Spinal cord (tissue), 9 donors: ENCODE measurements at regions not wholly inside any gene's neighbourhood (a gene's known extent, or its start where the extent isn't known, plus 50 kb on each side); places are given as distances from the start of the nearest gene placed in this dataset.

Experiments used
- DNase-seq, 6 donors: peaks; one replicate each; pipeline versions ENCODE4 v3.0.0 to v3.0.0-alpha.2; 2013 to 2015; ENCODE audit warnings: low spot score in 6 of 6, low read depth in 4 of 6
- H3K27ac ChIP-seq: one replicate; pipeline ENCODE4 v1.5.1; 2013; ENCODE audit warnings: low read depth, low read length, control low read depth
- H3K27me3 ChIP-seq: one replicate; pipeline ENCODE4 v1.6.1; 2013; ENCODE audit warnings: low read length; ENCODE audit not compliant: control insufficient read depth, insufficient read depth
- H3K36me3 ChIP-seq: one replicate; pipeline ENCODE4 v1.6.1; 2013; ENCODE audit warnings: low read length; ENCODE audit not compliant: control insufficient read depth, insufficient read depth
- H3K4me1 ChIP-seq: one replicate; pipeline ENCODE4 v1.6.1; 2013; ENCODE audit warnings: low read length; ENCODE audit not compliant: control insufficient read depth, insufficient read depth
- H3K4me3 ChIP-seq: one replicate; pipeline ENCODE4 v1.5.1; 2013; ENCODE audit warnings: low read depth, low read length, control low read depth
- H3K9me3 ChIP-seq: one replicate; pipeline ENCODE4 v1.6.1; 2013; ENCODE audit warnings: low read length; ENCODE audit not compliant: control insufficient read depth, insufficient read depth
- WGBS: methylation state at CpG from one replicate; pipeline ENCODE4 v1.1.5; 2013; ENCODE audit warnings: missing lambda C conversion rate; ENCODE audit not compliant: insufficient coverage; 5-methylcytosine and 5-hydroxymethylcytosine counted together
- donor health status: healthy.

GRCh38 chr11:129503646-129504045 lies 128.0 kb downstream of the BARX2 start:
- WGBS: no CpG with 5 or more reads among the region's 2 CpGs
- DNase-seq: no peak
- Histone ChIP-seq H3K27me3 (no peaks in the 10 kb centered on the region), H3K4me1 (no peaks in the 10 kb centered on the region), H3K4me3 (no peak overlapping the region), H3K36me3 (no peaks in the 10 kb centered on the region), H3K9me3 (no peaks in the 10 kb centered on the region), H3K27ac (no peak overlapping the region)

DNA sequence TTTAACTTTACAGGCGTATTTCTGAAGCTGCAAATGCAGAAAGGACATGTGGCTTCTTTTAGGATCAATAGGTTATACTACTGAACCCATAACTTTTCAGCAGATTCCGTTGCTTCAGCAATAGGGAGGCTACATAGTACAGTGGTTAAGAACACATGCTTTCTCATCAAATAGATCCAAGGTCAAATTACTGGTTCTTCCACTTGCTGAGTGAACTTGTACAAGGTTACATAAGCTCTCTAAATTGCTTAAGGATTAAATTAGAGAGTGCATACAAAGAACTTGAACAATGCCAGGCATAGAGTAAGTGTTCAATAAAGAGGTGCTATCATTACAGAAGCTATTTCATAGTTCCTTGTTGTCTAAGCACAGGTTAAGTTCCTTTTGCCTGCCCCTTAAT lies 129.6 kb downstream of the BARX2 start:
- no peaks in the 10 kb centered on the region for H3K4me1 ChIP-seq
- no peak overlapping the region for H3K4me3 ChIP-seq
- H3K27ac ChIP-seq: no peak overlapping the region
- H3K36me3 ChIP-seq: no peaks in the 10 kb centered on the region
- no CpG with 5 or more reads among the region's 2 CpGs for WGBS
- DNase-seq: no peak
- H3K9me3 ChIP-seq: no peaks in the 10 kb centered on the region
- no peaks in the 10 kb centered on the region for H3K27me3 ChIP-seq

DNA sequence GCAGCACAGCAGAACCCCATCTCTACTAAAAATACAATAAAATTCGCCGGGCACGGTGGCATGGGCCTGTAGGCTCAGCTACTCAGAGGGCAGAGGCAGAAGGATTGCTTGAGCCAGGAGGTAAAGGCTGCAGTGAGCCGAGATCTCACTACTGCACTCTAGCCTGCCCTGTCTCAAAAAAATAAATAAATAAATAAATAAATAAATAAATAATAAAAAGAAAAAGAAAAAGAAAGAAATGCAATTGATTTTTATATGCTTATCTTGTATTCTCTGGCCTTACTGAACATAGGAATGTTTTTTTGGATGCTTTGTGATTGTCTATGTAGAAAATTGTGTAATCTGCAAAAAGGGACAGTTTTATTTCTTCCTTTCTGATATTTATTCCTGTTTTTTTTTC lies 132.5 kb downstream of the BARX2 start:
- Histone ChIP-seq H3K27me3 (no peaks in the 10 kb centered on the region), H3K27ac (no peak overlapping the region), H3K36me3 (no peaks in the 10 kb centered on the region), H3K9me3 (no peaks in the 10 kb centered on the region), H3K4me1 (no peaks in the 10 kb centered on the region), H3K4me3 (no peak overlapping the region)
- WGBS: 100% methylated on average over 3 of the region's 4 CpGs
- no peak for DNase-seq

DNA sequence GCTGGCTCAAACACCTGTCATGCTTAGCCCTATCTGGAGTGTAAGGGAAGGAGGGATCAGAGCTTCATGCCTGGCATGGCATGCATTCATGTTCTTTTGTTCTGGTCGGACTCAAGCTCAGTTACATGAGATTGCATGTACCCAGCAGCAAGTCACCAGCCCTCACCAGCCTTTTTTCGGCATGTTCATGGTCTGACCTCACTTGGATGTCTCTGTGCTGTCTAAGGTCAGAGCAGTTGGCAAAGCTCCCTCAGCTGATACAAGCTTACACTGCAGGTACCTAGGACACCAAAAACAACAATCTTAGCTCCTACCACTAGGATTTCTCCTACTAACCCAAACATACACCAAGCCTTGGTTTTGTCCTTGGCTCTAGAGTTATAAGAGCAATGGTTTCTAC lies 152.6 kb downstream of the BARX2 start:
- Histone ChIP-seq H3K27me3 (no peaks in the 10 kb centered on the region), H3K4me1 (peaks cover 4% of the 10 kb centered on the region), H3K27ac (no peak overlapping the region), H3K4me3 (no peak overlapping the region), H3K36me3 (no peaks in the 10 kb centered on the region), H3K9me3 (no peaks in the 10 kb centered on the region)
- 78% methylated on average over 2 of the region's 2 CpGs for WGBS
- no peak for DNase-seq

GRCh38 chr11:129530154-129530895 lies 154.7 kb downstream of the BARX2 start:
- 73% methylated on average over 6 of the region's 7 CpGs for WGBS
- Histone ChIP-seq H3K36me3 (no peaks in the 10 kb centered on the region), H3K27me3 (no peaks in the 10 kb centered on the region), H3K4me1 (peaks cover 4% of the 10 kb centered on the region), H3K4me3 (no peak overlapping the region), H3K9me3 (no peaks in the 10 kb centered on the region), H3K27ac (no peak overlapping the region)
- DNase-seq: peak in 2 of 6 donors; percentile 6 to 73

DNA sequence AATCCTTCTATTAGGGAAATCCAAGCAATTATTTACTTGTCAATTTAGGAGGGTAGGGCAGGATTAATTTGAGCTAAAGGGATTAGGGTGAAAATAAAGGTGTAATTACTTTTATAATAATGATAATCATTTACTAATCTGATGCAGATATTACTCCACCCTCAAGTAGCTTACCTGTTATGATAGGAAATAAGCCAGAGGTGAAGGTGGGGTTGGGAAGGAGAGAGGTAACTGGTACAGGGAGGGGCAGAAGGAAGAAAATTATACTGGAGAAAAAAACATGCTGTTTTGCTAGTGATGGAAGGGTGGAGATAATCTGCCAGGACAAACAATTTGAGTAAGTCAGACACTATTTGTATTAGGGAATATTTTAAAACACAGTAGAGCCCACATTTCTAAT lies 157.7 kb downstream of the BARX2 start:
- H3K27ac ChIP-seq: no peak overlapping the region
- H3K27me3 ChIP-seq: no peaks in the 10 kb centered on the region

GRCh38 chr11:129536338-129536737 lies 160.7 kb downstream of the BARX2 start:
- H3K4me1 ChIP-seq: no peaks in the 10 kb centered on the region
- DNase-seq: no peak
- WGBS: no CpG with 5 or more reads among the region's 1 CpG
- H3K27ac ChIP-seq: no peak overlapping the region
- H3K9me3 ChIP-seq: peaks cover under 1% of the 10 kb centered on the region
- H3K4me3 ChIP-seq: no peak overlapping the region
- no peaks in the 10 kb centered on the region for H3K27me3 ChIP-seq
- no peaks in the 10 kb centered on the region for H3K36me3 ChIP-seq

More for the DNA sequence above, 157.7 kb downstream of the BARX2 start:
- Histone ChIP-seq H3K36me3 (no peaks in the 10 kb centered on the region), H3K4me3 (no peak overlapping the region), H3K9me3 (no peaks in the 10 kb centered on the region), H3K4me1 (peaks cover 4% of the 10 kb centered on the region)
- DNase-seq: no peak

DNA sequence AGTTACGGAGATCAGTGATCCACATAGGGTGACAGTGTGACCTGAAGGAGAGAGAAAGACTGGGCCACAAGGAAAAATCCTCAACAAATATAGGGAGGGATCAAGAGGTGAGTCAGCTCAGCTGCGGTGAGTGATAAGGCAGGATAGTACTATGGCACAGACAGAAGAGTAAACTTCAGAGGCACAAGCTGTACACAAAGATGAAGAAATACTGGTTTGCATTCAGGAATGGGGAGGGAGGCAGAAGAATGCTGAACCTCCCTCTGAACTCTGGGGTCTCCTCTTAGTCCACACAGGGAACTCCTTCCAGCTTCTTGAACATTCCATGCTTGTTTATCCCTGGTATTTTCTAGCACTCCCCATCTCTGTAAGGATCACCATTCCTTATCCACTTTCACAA lies 162.7 kb downstream of the BARX2 start:
- no peak for DNase-seq
- Histone ChIP-seq H3K9me3 (peaks cover 1% of the 10 kb centered on the region), H3K36me3 (no peaks in the 10 kb centered on the region), H3K4me1 (no peaks in the 10 kb centered on the region), H3K4me3 (no peak overlapping the region), H3K27ac (no peak overlapping the region), H3K27me3 (no peaks in the 10 kb centered on the region)
- WGBS: 71% methylated on average over 1 of the region's 2 CpGs

DNA sequence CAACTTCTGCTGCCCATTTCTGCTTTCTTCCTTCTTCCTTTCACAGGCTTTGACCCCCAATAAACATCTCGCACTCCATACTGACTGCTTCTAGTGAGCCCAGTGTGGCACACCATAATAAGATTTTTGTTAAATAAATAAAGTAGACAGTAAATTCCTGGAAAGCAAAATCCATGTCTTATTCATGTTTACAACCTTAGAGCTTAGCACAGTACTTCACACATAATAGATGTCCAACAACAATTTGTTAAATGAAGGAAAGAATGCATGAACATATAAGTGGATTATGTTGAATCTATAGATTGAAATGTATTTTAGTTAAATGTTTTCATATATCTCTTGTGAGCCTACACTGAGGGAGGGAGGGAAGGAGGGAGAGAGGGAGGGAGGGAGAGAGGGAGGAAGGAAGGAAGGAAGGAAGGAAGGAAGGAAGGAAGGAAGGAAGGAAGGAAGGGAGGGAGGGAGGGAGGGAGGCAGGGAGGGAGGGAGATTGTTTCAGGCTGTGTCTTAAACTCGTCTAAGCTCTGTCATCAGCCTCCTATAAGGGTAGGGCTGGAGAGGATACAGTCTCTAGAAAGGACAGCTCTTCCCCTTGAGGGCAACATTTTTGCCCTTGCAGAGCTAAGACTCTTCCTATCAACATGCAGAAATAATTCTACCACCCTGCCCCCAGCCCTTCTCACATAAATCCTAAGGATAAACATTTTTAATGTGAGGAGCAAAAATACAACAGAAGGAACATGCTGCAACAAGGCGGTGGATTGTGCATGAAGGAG lies 168.1 kb downstream of the BARX2 start:
- no peaks in the 10 kb centered on the region for H3K36me3 ChIP-seq
- no peaks in the 10 kb centered on the region for H3K27me3 ChIP-seq
- H3K4me3 ChIP-seq: no peak overlapping the region
- DNase-seq: no peak
- WGBS: 100% methylated on average over 1 of the region's 3 CpGs
- no peak overlapping the region for H3K27ac ChIP-seq
- H3K4me1 ChIP-seq: no peaks in the 10 kb centered on the region
- H3K9me3 ChIP-seq: peaks cover 1% of the 10 kb centered on the region

GRCh38 chr11:129544691-129545090 lies 169.0 kb downstream of the BARX2 start:
- DNase-seq: no peak
- no peaks in the 10 kb centered on the region for H3K27me3 ChIP-seq
- H3K4me1 ChIP-seq: no peaks in the 10 kb centered on the region
- no peak overlapping the region for H3K4me3 ChIP-seq
- no peak overlapping the region for H3K27ac ChIP-seq
- no peaks in the 10 kb centered on the region for H3K36me3 ChIP-seq
- H3K9me3 ChIP-seq: peaks cover 1% of the 10 kb centered on the region
- no CpG with 5 or more reads among the region's 1 CpG for WGBS
